Thyroid gland (tissue), 4 donors: ENCODE measurements at regions not wholly inside any gene's neighbourhood (a gene's known extent, or its start where the extent isn't known, plus 50 kb on each side); places are given as distances from the start of the nearest gene placed in this dataset.

Source experiments
- CTCF ChIP-seq, 6 experiments: fragments of 200-600 bp in 3 of 6; fragments of 450-650 bp in 3 of 6; sonication (generic) in 3 of 6; IDR thresholded peaks; one replicate each; pipeline ENCODE4 v1.5.1; 2016 to 2019; ENCODE audit warnings: antibody characterized with exemption in 6 of 6, mild to moderate bottlenecking in 2 of 6, inconsistent platforms in 1 of 6, moderate library complexity in 1 of 6
- POLR2A ChIP-seq, 2 donors: fragments of 450-650 bp; IDR thresholded peaks; one replicate each; pipeline ENCODE4 v1.6.1; 2017; ENCODE audit warnings: antibody characterized with exemption in 2 of 2, mild to moderate bottlenecking in 2 of 2, moderate library complexity in 1 of 2

- TF ChIP-seq CTCF (IDR thresholded peaks at IDR 0.05) (no peak), POLR2A (IDR thresholded peaks at IDR 0.05) (no peak)
These were observed 1622.5 kb downstream of the REEP3 start for GRCh38 chr10:65143723-65144122.
